Ishikawa (cell line): ENCODE measurements at regions not wholly inside any gene's neighbourhood (a gene's known extent, or its start where the extent isn't known, plus 50 kb on each side); places are given as distances from the start of the nearest gene placed in this dataset.

Experiments
- CEBPB ChIP-seq: IDR thresholded peaks from 2 replicates; pipeline ENCODE4 v1.6.1; 2012
- CREB1 ChIP-seq: IDR thresholded peaks from 2 replicates; pipeline ENCODE4 v1.6.1; 2012; ENCODE audit warnings: low read depth
- EGR1 ChIP-seq: IDR thresholded peaks from 2 replicates; pipeline ENCODE4 v1.6.1; 2012
- EP300 ChIP-seq: IDR thresholded peaks from 2 replicates; pipeline ENCODE4 v1.6.1; 2012; ENCODE audit warnings: borderline replicate concordance
- FOXM1 ChIP-seq: IDR thresholded peaks from 2 replicates; pipeline ENCODE4 v1.6.1; 2012; ENCODE audit warnings: low read depth, borderline replicate concordance
- NFIC ChIP-seq: IDR thresholded peaks from 2 replicates; pipeline ENCODE4 v1.6.1; 2012
- RAD21 ChIP-seq: IDR thresholded peaks from 2 replicates; pipeline ENCODE4 v1.6.1; 2012; ENCODE audit warnings: low read depth
- TAF1 ChIP-seq: IDR thresholded peaks from 2 replicates; pipeline ENCODE4 v1.6.1; 2012; ENCODE audit warnings: low read depth, mild to moderate bottlenecking
- TCF12 ChIP-seq: IDR thresholded peaks from 2 replicates; pipeline ENCODE4 v1.6.1; 2012; ENCODE audit warnings: low read depth
- TEAD4 ChIP-seq: IDR thresholded peaks from 2 replicates; pipeline ENCODE4 v1.6.1; 2012
- YY1 ChIP-seq: IDR thresholded peaks from 2 replicates; pipeline ENCODE4 v1.6.1; 2012; ENCODE audit warnings: low read depth
- ZBTB7A ChIP-seq: IDR thresholded peaks from 2 replicates; pipeline ENCODE4 v1.6.1; 2012; ENCODE audit warnings: low read depth
- TF ChIP-seq, protein P1 (sequence below): IDR thresholded peaks from 2 replicates; pipeline ENCODE4 v1.6.1; 2012; ENCODE audit warnings: low read depth, mild to moderate bottlenecking
- TF ChIP-seq, protein P2 (sequence below): IDR thresholded peaks from 2 replicates; pipeline ENCODE4 v1.6.1; 2012
- TF ChIP-seq, protein P3 (sequence below): IDR thresholded peaks from 2 replicates; pipeline ENCODE4 v1.6.1; 2012

DNA sequence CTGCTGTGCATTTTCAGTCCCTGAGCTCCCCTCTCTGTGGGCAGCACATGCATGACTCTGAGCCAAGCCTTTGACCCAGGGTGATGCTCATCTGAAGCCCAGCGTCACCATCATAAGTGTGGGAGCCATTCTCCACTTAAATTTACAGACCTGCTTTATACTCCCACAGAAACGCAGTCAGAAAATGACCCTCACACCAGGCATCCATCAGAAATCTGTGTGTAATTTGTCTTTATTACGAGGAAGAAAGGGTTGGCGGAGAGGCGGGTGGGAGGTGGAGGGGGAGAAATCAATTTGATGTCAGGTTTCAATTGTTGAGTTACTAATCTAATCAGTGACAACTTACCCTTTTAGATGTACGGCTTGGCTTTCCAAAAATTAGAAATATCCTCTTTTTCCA, 353.6 kb downstream of the MAFB start:
- TF ChIP-seq NFIC (no peak), EP300 (no peak), CREB1 (no peak), TCF12 (no peak), FOXM1 (no peak), ZBTB7A (no peak), TAF1 (no peak), TEAD4 (no peak)
- TF ChIP-seq, protein P1, sequence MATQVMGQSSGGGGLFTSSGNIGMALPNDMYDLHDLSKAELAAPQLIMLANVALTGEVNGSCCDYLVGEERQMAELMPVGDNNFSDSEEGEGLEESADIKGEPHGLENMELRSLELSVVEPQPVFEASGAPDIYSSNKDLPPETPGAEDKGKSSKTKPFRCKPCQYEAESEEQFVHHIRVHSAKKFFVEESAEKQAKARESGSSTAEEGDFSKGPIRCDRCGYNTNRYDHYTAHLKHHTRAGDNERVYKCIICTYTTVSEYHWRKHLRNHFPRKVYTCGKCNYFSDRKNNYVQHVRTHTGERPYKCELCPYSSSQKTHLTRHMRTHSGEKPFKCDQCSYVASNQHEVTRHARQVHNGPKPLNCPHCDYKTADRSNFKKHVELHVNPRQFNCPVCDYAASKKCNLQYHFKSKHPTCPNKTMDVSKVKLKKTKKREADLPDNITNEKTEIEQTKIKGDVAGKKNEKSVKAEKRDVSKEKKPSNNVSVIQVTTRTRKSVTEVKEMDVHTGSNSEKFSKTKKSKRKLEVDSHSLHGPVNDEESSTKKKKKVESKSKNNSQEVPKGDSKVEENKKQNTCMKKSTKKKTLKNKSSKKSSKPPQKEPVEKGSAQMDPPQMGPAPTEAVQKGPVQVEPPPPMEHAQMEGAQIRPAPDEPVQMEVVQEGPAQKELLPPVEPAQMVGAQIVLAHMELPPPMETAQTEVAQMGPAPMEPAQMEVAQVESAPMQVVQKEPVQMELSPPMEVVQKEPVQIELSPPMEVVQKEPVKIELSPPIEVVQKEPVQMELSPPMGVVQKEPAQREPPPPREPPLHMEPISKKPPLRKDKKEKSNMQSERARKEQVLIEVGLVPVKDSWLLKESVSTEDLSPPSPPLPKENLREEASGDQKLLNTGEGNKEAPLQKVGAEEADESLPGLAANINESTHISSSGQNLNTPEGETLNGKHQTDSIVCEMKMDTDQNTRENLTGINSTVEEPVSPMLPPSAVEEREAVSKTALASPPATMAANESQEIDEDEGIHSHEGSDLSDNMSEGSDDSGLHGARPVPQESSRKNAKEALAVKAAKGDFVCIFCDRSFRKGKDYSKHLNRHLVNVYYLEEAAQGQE, result no peak
- TF ChIP-seq, protein P2, sequence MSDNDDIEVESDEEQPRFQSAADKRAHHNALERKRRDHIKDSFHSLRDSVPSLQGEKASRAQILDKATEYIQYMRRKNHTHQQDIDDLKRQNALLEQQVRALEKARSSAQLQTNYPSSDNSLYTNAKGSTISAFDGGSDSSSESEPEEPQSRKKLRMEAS, result no peak

DNA sequence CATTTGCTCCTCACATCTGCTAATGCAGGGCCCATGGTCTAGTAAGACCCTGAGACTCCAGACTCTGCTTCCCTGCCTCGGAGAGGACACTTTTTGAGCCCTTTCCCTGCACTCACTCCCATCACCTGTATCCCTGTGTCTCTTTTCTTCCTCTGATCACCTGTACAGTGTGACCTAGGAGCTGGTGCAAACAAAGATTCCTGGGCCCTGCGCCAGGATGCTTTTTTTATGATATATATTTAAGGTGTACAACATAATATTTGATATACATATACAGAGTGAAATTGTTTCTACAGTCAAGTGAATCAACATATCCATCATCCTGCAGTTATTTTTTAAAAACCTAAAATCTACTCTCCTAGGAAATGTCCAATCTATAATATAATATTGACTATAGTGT, 355.4 kb downstream of the MAFB start:
- TF ChIP-seq TEAD4 (no peak), EGR1 (no peak), YY1 (no peak), FOXM1 (no peak)

DNA sequence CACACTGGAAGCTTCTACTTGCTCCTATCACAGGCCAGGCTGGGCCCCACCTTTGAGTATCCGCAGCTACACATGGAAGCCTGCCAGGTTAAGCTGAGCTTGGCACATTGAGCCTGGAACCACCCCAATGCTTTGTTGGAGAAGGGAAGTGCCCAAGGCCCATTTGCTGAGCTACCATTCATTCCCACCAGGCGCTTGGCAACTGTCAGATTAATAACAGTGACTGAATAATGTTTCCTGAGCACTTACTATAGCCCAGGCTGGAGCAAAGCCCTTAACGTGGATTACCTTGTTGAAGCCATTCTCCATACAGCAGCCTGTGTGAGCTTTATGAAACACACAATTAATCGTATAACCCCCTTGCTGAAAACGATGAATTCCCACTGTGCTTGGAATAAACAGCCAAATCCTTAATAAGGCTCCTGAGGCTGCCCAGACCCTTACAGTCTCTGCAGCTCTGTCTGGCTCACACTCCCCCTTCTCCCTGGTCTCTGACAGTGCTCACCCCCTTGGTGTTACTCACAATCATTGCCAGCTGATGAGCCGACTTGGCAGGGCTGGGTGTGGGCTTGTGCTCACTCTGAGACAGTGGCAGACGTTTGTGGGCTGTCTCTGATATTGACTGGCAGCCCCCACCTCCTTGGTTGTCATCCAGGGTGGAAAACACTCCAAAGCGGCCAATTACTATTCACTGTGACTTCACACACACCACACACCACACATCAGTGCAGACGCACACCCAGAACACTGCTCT, 357.1 kb downstream of the MAFB start:
- TF ChIP-seq TCF12, result no peak
- no peak for TF ChIP-seq CEBPB
- TF ChIP-seq EGR1, result no peak
- no peak for TF ChIP-seq EP300
- TF ChIP-seq, protein P1, result no peak
- no peak for TF ChIP-seq RAD21
- no peak for TF ChIP-seq ZBTB7A
- no peak for TF ChIP-seq NFIC
- TF ChIP-seq CREB1, result no peak
- TF ChIP-seq, protein P3, sequence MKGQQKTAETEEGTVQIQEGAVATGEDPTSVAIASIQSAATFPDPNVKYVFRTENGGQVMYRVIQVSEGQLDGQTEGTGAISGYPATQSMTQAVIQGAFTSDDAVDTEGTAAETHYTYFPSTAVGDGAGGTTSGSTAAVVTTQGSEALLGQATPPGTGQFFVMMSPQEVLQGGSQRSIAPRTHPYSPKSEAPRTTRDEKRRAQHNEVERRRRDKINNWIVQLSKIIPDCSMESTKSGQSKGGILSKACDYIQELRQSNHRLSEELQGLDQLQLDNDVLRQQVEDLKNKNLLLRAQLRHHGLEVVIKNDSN, result no peak
- no peak for TF ChIP-seq TEAD4
- TF ChIP-seq FOXM1, result no peak
- no peak for TF ChIP-seq TAF1
- no peak for TF ChIP-seq YY1
- TF ChIP-seq, protein P2, result no peak

DNA sequence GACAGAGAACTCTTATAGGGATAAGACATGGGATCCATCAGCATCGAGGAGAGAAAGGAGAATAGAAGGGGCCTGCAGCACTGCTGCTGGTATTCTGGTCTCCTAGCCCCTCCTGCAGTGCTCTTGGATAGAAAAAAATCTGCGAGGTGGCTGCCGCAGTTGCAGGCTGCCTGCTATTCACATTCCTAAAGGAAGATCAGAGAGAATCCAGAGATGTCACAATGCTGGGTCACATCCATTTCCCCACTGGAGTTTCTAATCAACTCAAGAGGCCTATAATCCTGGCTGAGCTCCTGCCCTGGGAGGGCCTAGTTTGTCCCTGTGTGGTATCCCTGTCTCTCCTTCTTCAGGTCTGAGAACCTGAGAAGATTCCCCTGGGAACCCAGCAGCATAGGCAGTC, 357.8 kb downstream of the MAFB start:
- TF ChIP-seq CREB1 (no peak), TAF1 (no peak), RAD21 (no peak), TCF12 (no peak), TEAD4 (no peak), EP300 (no peak)
- TF ChIP-seq, protein P2, result no peak

DNA sequence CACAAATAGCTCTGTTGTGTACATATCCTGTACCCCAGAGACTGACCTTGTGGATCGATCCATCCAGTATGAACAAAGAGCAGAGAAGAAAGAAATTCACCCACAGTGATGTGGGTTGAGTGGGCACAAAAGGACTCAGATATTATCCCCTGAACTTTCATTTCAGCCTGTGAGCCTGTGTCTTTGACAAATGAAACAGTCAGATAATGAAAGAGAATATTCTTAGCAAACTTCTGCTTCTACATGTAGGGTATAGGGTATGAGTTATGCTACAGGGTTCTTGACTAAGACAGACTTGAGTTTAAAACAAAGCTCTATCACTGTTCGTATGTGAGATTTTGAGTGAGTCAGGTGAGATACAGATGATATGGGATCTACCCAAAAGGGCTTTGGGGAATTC, 359.7 kb downstream of the MAFB start:
- TF ChIP-seq CREB1, result no peak
- no peak for TF ChIP-seq CEBPB
- no peak for TF ChIP-seq TCF12
- TF ChIP-seq YY1, result no peak
- no peak for TF ChIP-seq EP300
- no peak for TF ChIP-seq RAD21
- TF ChIP-seq FOXM1, result no peak
- TF ChIP-seq TEAD4, result no peak
- no peak for TF ChIP-seq NFIC
- TF ChIP-seq, protein P1, result no peak
- no peak for TF ChIP-seq TAF1
- TF ChIP-seq EGR1, result no peak
- TF ChIP-seq, protein P2, result no peak
